HG02852 (cell line): ENCODE measurements at regions not wholly inside any gene's neighbourhood (a gene's known extent, or its start where the extent isn't known, plus 50 kb on each side); places are given as distances from the start of the nearest gene placed in this dataset.
A peak's percentile ranks its signal among the peaks of the same experiment; 100 is the strongest.
"Not testable (repeated sequence)": the region's sequence is repeated elsewhere in the genome, so short reads cannot be mapped to it uniquely, and the experiment has no call there.

Experiments
- ATAC-seq: cut with Tn5 transposase; IDR thresholded peaks from one replicate; pipeline ENCODE4 v1.9.1; 2021; ENCODE audit warnings: mild to moderate bottlenecking, moderate library complexity; ENCODE audit not compliant: unreplicated experiment

- no peak for ATAC-seq
These were observed 78.3 kb upstream of the SLC16A7 start for GRCh38 chr12:59517522-59517921.

DNA sequence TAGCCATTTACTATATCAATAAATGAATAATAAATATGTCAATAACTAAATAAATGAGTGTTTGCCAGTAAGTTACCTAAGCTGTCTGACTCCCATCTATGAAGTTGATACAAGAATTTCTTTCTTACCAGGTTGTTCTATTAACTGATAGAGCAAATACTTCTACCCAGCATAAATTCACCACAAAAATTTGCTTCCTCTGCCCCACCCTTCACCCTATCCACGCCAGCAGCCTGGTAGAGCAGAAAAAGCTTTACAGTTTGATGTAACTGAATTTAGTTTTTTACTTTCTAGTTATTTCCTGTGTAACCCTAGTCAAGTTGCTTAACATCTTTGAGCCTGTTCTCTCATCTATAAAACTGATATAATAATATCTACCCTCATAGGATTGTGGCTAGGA is 94.9 kb upstream of the SLC16A7 start:
- ATAC-seq, result no peak

GRCh38 chr12:59500335-59500734 is 95.5 kb upstream of the SLC16A7 start:
- ATAC-seq, result no peak

DNA sequence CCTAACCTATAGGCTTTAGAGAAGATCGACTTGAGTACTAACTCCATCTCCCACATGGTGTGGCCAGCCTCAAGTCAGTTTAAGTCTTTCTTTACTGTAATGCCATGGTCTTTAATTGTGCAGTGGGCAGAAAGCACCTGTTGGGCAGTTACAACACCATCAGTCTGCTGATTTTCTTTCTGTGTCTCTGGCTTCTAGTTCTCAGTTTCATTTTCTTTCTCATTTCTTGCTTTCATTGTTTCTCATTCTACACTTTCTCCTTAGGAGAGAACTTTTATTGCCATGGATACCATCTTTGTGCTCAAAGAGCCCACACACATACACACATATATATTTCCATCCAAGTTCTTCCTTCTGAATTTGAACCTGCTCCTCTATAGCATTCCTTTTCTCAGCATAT is 96.1 kb upstream of the SLC16A7 start:
- ATAC-seq, result peak; percentile 95

- ATAC-seq, result no peak
These were observed 101.2 kb upstream of the SLC16A7 start for GRCh38 chr12:59494617-59495016.

GRCh38 chr12:59491877-59492276 is 104.0 kb upstream of the SLC16A7 start:
- no peak for ATAC-seq

DNA sequence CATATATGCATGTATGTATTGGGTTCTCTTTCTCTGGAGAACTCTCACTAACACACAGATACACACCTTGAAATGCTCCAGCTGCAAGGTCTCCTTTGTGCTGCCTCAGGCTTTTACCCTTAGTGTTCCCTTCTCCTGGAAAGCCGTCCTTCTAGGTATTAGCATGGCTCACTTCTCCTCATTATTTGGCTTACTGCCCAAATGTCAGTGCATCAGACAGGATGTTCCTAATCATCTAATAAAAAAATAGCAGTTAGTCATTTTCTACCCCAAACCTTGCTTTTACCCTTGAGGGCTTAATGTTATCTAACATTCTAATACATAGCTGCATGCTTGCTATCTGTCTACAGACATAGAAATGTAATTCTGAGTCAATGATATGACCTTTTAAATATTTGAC is 109.0 kb upstream of the SLC16A7 start:
- ATAC-seq, result no peak

DNA sequence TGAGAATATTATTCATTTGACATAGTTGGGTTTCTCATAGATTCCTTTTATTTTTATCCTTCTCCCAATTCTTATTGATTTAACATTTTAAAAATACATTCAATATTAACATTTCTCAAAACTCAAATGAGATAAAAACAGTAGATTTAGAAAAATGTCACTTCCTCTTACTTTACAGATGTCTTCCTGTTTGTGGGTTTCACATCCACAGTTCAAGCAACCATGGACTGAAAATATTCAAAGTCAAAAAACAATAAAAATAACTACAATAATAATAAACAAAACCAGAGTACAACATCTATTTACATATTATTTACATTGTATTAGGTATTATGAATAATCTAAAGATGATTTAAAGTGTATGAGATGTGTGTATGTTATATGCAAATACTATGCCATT is 111.3 kb upstream of the SLC16A7 start:
- ATAC-seq, result peak; percentile 86

DNA sequence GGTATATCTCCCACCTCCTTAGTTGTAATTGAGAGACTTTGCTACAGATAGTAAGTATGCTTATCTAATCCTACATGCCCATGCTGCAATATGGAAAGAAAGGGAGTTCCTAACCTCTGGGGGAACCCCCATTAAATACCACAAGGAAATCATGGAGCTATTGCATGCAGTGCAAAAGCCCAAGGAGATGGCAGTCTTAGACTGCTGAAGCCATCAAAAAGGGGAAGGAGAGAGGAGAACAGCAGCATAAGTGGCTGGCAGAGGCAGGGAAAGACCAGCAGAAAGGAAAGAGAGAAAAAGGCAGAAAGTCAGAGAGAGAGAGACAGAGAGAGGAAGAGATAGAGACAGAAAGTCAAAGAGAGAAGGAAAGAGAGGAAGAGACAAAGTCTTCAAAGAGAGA is 121.6 kb upstream of the SLC16A7 start:
- ATAC-seq, result not testable (repeated sequence)

- ATAC-seq, result peak; percentile 98
These were observed 123.6 kb upstream of the SLC16A7 start for GRCh38 chr12:59472273-59472672.

DNA sequence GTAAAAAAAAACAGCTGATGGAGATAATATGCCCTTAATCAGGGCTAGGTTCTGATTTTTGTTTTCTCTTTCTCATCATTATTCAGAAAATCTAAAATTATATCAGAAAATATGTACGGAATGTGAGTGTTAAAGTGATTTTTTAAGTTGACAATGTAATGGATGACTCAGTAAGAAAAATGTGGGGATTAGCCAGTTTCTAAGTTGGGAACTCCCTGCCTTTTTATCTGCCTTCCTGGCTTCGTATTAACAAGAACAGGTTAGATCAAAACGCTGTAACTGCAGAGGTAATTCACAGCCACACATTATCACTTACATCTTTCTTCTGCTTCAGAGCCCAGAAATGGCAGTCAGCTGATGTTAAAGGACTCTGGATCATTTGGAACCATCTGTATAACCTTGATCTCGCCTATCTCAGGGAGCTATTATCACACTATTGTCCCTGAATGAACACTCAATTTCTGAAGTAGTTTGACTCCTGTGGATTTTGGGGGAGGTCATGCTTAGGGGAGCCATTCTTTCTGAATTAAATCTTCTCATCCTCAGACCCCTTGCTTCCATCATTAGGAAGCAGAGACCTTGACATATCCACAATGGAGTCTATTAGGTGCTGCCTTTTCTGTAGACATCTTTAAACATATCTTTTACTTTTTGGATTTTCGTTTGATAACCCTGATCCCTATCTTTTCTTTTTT is 135.7 kb upstream of the SLC16A7 start:
- ATAC-seq, result no peak

DNA sequence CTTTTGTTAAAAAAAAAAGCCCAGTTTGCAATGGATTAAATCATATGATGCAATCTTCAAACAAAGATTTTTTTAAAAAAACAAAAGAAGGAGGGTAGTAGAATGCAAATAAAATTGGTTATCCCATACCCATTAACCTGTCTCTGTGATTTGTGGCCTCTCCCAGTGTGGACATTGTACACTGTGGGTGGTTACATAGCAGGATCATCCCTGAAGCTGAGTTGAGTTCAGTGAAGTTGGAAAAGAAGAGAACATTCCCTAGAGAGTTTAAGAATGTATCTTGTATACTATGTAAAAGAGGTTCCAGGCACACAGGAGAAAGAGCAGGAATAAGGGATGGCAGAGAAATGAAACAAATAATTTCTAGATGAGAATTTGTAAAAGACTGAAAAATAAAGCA is 142.4 kb upstream of the SLC16A7 start:
- no peak for ATAC-seq

DNA sequence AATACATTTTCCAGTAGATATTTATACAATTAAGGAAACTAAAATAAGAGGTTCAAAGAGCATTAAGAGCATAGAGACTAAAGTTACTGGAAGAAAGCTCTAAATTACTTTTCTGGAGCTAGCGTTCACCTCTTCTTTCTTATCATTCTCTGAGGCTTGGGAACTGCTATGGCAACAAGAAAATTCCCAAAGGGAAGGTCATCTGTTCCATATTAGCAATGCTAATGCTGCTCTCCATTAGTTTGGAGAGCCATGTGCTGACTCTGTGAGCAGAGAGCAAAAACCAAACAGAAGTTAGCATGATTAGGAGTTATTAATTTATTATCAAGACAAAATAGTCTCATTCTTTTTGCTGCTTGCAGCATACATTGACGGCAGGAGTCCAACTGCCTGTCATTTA is 143.1 kb upstream of the SLC16A7 start:
- ATAC-seq, result no peak

DNA sequence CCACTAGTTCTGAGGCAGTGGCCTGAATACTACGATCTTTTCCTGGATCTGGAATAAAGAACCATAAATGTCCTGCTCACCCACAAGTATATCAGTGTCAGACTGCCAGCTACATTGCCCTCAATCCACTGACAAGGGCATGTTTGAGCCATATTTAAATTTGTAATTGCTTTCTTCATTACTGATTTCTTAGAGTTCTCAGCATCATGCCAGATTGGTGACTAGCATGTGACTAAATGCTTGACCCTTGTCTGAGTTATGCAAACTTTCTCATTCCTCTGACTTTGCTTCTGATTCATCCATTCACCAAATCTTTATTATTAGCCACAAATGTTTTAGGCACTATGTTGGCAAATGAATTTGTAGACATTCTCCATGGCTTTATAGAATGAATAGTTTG is 143.6 kb upstream of the SLC16A7 start:
- no peak for ATAC-seq

DNA sequence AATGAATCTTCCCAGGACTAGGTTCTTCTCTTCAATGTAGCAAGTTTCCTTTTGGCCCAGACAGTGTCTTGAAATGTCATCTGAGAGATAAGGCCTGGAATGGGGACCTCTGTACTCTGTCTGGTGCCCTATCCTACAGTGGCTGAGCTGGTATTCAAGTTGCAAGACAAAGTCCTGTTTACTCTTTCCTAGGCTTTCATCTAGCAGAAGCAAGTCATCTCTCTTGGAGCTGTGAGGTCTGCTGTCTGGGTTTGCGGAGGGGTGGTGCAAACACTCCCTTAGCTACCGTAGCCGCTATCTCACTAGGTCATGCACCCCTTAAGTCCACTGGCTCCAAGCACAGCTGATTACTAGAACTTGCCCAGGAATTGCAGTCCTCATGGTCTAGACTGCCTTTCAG is 149.7 kb upstream of the SLC16A7 start:
- no peak for ATAC-seq

DNA sequence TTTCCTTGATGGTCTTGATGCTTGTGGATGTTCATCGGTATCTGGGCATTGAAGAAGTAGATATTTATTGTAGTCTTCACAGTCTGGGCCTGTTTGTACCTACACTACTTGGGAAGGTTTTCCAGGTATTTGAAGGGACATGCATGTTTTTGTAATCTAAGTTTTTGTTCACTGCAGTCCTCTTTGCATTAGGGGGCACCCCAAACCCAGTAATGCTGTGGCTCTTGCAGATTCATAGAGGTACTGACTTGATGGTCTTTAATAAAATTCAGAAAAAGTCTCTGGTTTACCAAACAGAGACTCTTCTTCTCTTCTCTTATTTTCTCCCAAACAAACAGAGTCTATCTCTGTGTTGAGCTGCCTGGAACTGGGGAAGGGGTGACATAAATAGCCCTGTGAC is 150.9 kb upstream of the SLC16A7 start:
- no peak for ATAC-seq

DNA sequence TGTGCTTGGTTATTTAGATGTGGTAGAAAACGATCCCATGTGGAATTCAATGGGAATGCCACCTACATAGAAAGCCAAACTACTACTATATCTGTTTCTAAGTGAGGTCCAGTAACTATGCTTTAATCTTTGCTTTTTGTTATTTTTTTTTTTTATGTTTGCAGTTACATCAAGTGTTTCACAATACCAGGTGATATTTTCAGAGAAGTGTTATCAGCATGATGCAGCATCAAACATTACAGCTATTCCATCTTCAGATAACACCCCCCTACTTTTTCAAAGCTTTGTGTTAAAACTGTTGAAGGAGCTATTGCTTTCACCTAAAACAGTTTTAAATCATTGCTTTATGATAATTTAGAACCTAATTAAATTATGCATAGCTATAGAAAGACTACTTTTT is 163.8 kb upstream of the SLC16A7 start:
- no peak for ATAC-seq

GRCh38 chr12:59431266-59431665 is 164.6 kb upstream of the SLC16A7 start:
- ATAC-seq, result no peak

DNA sequence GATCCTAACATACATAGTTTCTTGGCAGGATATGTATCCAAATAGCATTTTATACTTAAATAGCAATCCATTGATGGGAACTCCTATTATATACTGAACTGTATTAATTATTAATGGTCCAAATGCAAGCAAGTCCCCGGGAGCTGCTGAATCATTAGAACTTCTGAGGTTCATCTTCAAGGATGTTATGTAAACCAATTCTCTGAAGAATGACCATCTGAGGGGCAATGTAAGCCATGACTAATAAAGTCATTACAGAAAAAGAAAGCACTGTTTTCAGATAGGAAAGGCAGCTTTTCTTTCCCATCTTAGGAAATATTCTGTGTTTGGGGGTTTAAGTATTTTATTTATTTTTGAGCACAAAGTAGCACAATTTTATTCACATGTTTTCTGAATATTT is 166.1 kb upstream of the SLC16A7 start:
- no peak for ATAC-seq

DNA sequence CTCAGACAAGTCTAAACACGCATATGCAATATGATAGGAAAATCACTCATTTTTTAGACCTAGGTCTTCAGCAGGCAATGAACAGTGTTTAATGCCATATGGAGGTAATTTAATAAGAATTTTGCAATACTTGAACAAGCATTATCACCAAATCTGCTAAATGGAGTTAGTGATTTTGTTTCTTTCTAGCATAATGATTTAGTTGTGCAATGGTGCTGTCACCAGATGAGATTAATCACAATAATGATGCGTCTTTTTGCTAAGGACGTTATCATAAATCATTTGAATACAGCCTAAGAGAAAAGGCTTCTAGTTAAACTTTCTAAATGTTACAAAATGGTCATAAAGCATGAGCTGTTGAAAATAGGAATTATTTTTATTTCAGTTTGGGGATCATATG is 170.0 kb upstream of the SLC16A7 start:
- no peak for ATAC-seq

DNA sequence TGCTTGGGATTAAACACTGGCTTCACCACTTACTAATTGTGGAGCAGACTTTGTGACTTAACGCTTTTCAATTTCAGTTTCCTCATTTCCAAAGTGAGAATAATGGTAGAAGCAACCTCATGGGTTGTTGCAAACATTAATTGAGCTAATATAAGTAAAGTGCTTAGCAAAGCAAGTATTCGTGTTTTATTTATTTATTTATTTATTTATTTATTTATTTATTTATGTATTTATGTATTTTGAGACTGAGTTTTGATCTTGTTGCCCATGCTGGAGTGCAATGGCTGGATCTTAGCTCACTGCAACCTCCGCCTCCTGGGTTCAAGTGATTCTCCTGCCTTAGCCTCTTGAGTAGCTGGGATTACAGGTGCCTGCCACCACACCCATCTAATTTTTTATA is 171.2 kb upstream of the SLC16A7 start:
- ATAC-seq, result not testable (repeated sequence)

DNA sequence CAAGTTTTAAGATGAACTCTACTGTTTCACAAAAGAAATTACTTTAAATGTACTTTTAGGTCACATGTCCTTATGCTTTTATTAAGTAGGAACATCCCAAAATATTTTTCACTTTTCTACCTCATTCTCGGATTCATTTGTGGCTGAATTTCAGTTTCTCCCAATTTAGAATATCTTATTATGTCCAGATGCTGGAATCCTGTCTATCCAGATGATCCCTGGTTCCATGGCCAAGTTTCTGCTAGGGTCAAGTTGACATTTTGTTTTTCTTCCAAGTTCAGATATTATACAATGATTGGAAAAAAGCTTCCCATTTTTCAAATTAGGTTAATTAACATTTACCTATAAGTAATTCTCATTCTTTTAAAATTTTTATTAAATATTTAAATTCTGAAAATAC is 181.8 kb upstream of the SLC16A7 start:
- no peak for ATAC-seq

- no peak for ATAC-seq
These were observed 187.4 kb upstream of the SLC16A7 start for GRCh38 chr12:59408431-59408830.
